ENCODE measurements at regions not wholly inside any gene's neighbourhood (a gene's known extent, or its start where the extent isn't known, plus 50 kb on each side); places are given as distances from the start of the nearest gene placed in this dataset.
A peak's percentile ranks its signal among the peaks of the same experiment; 100 is the strongest.

- no peak overlapping the region for H3K4me3 ChIP-seq (replicated peaks in 1 of 3; ENCODE audit: insufficient read depth in 1 of 3, low read depth in 2 of 3, low read length in 3 of 3)
- no peaks in the 10 kb centered on the region for H3K27me3 ChIP-seq (ENCODE audit: control insufficient read depth in 1 of 2, insufficient read depth in 2 of 2, low read length in 2 of 2)
- no peak overlapping the region for H3K4me2 ChIP-seq (ENCODE audit: low read depth, low read length)
- ATAC-seq (no peak), DNase-seq (ENCODE audit: low spot score) (no peak), FAIRE-seq (no peak)
- WGBS (ENCODE audit: low lambda C conversion rate): 52% methylated on average over 4 of the region's 4 CpGs
- H3K27ac ChIP-seq (ENCODE audit: extremely low read length, insufficient read depth, low read length): no peak overlapping the region
- no peaks in the 10 kb centered on the region for H3K4me1 ChIP-seq (ENCODE audit: insufficient read depth, low read length)
- CTCF ChIA-PET (ENCODE audit: low intra/inter-chr PET ratio, low total read pairs): no interaction called here
- H4K20me1 ChIP-seq (ENCODE audit: insufficient read depth, low read length): no peaks in the 10 kb centered on the region
- TF ChIP-seq, protein P1, sequence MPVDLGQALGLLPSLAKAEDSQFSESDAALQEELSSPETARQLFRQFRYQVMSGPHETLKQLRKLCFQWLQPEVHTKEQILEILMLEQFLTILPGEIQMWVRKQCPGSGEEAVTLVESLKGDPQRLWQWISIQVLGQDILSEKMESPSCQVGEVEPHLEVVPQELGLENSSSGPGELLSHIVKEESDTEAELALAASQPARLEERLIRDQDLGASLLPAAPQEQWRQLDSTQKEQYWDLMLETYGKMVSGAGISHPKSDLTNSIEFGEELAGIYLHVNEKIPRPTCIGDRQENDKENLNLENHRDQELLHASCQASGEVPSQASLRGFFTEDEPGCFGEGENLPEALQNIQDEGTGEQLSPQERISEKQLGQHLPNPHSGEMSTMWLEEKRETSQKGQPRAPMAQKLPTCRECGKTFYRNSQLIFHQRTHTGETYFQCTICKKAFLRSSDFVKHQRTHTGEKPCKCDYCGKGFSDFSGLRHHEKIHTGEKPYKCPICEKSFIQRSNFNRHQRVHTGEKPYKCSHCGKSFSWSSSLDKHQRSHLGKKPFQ (CRISPR knock-in tag; IDR thresholded peaks at IDR 0.05; ENCODE audit: insufficient replicate concordance): no peak
- TF ChIP-seq CEBPB (IDR thresholded peaks at IDR 0.05; ENCODE audit: borderline replicate concordance, low read depth, low read length): peak; percentile 86
- no peak overlapping the region for H2AFZ ChIP-seq (ENCODE audit: low read length)
- BruUV-seq (replicated peaks): no TSS peak
- H3K9ac ChIP-seq (ENCODE audit: insufficient read depth, low read depth, low read length): no peak overlapping the region
- no peaks in the 10 kb centered on the region for H3K79me2 ChIP-seq (ENCODE audit: insufficient read depth, low read length)
- no peaks in the 10 kb centered on the region for H3K9me3 ChIP-seq (ENCODE audit: low read length)
- no peaks in the 10 kb centered on the region for H3K36me3 ChIP-seq (replicated peaks in 1 of 2; ENCODE audit: control insufficient read depth in 1 of 2, insufficient read depth in 2 of 2, low read length in 2 of 2)
- in situ Hi-C loops (cut with HindIII; ENCODE audit: extremely low pct_ligation_motif_present, low pct_unique_long_range_greater_than_20kb) (no loop called here), intact Hi-C loops (cut with micrococcal nuclease; ENCODE audit: unreplicated experiment) (no loop called here)
- POLR2A ChIA-PET: no interaction called here
These were observed 87.2 kb upstream of the TPRG1 start for GRCh38 chr3:189084620-189085019.

GRCh38 chr3:189092547-189092946 lies 79.2 kb upstream of the TPRG1 start:
- no peak overlapping the region for H3K9ac ChIP-seq (ENCODE audit: insufficient read depth, low read depth, low read length)
- intact Hi-C loops (cut with micrococcal nuclease; ENCODE audit: unreplicated experiment): no loop called here
- FAIRE-seq (no peak), ATAC-seq (no peak), DNase-seq (ENCODE audit: low spot score) (no peak)
- CTCF ChIA-PET (ENCODE audit: low intra/inter-chr PET ratio, low total read pairs): no interaction called here
- H3K9me3 ChIP-seq (ENCODE audit: low read length): no peaks in the 10 kb centered on the region
- no peak overlapping the region for H3K27ac ChIP-seq (ENCODE audit: extremely low read length, insufficient read depth, low read length)
- H3K4me1 ChIP-seq (ENCODE audit: insufficient read depth, low read length): no peaks in the 10 kb centered on the region
- POLR2A ChIA-PET: no interaction called here
- TF ChIP-seq BORCS8-MEF2B (CRISPR knock-in tag; IDR thresholded peaks at IDR 0.05): no peak
- TF ChIP-seq KLF13 (CRISPR knock-in tag; IDR thresholded peaks at IDR 0.05): no peak
- no peak for TF ChIP-seq ZNF142 (CRISPR knock-in tag; IDR thresholded peaks at IDR 0.05)
- H3K4me3 ChIP-seq (replicated peaks in 1 of 3; ENCODE audit: insufficient read depth in 1 of 3, low read depth in 2 of 3, low read length in 3 of 3): no peak overlapping the region
- H3K4me2 ChIP-seq (ENCODE audit: low read depth, low read length): no peak overlapping the region
- in situ Hi-C loops (cut with HindIII; ENCODE audit: extremely low pct_ligation_motif_present, low pct_unique_long_range_greater_than_20kb): no loop called here
- 0% methylated on average over 2 of the region's 4 CpGs for WGBS (ENCODE audit: low lambda C conversion rate)
- H2AFZ ChIP-seq (ENCODE audit: low read length): no peak overlapping the region
- H3K79me2 ChIP-seq (ENCODE audit: insufficient read depth, low read length): no peaks in the 10 kb centered on the region
- no peaks in the 10 kb centered on the region for H4K20me1 ChIP-seq (ENCODE audit: insufficient read depth, low read length)
- no peaks in the 10 kb centered on the region for H3K36me3 ChIP-seq (replicated peaks in 1 of 2; ENCODE audit: control insufficient read depth in 1 of 2, insufficient read depth in 2 of 2, low read length in 2 of 2)
- no TSS peak for BruUV-seq (replicated peaks)
- H3K27me3 ChIP-seq (ENCODE audit: control insufficient read depth in 1 of 2, insufficient read depth in 2 of 2, low read length in 2 of 2): 0 out of 5 replicates have a peak, but pooled peaks cover 0 to 3% of the 10 kb centered on the region in 2 experiments
